IPS DF 19.7 (cell line): ENCODE measurements at regions not wholly inside any gene's neighbourhood (a gene's known extent, or its start where the extent isn't known, plus 50 kb on each side); places are given as distances from the start of the nearest gene placed in this dataset.
"Not testable (repeated sequence)": the region's sequence is repeated elsewhere in the genome, so short reads cannot be mapped to it uniquely, and the experiment has no call there.

Experiments
- DNase-seq: peaks from one replicate; pipeline ENCODE4 v3.0.0-alpha.2; 2013; ENCODE audit warnings: low read depth, low spot score

GRCh38 chr2:224263571-224264043, 138.3 kb downstream of the FAM124B start:
- DNase-seq, result no peak

GRCh38 chr2:224261326-224261725, 140.6 kb downstream of the FAM124B start:
- no peak for DNase-seq

DNA sequence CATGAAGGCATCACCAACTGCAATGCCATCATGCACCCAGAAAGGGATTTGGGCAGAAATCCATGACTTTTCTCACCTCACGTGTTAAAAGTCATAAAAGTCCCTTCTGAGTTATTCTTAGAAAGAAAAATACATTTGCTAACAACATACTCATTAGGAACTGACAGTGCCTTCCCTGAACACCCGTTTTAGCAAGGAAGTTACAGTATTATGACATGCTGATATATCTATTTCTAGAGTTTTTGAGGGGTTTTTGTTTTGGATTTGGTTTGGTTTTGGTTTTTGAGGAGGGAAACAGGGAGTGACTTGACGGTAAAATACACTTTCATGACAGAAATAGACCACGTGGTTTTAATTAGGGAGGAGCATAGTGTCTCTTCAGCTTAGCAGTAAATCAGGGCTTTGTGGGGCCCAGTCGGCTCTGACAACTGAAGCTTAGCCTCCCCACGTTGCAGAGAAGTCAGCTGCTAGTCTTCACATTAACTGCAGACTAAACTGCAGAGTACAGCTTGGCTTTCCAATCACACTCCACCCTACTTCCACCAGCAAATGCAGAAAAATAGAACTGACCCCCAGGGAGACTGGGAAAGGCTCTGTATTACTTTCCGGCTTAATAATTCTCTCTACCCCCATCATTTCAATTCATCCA, 141.4 kb downstream of the FAM124B start:
- no peak for DNase-seq

DNA sequence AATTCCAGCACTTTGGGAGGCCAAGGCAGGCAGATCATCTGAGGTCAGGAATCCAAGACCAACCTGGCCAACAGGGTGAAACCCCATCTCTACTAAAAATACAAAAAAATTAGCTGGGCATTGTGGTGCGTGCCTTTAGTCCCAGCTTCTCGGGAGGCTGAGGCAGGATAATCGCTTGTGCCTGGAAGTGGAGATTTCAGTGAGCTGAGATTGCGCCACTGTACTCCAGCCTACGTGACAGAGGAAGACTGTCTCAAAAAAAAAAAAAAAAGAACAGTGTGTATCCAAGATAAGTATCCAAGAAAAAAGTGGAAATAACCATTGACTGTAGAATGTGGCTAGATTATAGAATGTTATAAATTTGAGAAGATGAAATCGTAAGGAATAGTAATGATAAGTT, 142.1 kb downstream of the FAM124B start:
- no peak for DNase-seq

DNA sequence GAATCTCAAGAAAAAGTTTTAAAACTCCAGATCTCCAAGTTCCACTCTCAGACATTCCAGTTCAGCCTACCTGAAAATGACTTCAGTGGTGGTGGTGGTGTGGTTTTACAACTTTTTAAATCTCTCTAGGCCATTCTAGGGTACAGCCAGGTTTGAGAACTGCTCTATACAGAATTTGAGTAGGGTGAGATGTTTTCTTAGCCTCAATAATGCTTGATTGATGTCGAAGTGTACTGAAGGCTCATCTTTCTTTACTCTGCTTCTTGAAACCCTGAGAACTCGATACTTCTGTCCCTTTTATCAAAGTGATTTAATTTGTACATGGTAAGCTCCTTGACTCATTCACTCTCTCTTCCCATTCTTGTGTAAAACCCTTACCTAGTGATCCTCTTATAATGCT, 143.8 kb downstream of the FAM124B start:
- no peak for DNase-seq

DNA sequence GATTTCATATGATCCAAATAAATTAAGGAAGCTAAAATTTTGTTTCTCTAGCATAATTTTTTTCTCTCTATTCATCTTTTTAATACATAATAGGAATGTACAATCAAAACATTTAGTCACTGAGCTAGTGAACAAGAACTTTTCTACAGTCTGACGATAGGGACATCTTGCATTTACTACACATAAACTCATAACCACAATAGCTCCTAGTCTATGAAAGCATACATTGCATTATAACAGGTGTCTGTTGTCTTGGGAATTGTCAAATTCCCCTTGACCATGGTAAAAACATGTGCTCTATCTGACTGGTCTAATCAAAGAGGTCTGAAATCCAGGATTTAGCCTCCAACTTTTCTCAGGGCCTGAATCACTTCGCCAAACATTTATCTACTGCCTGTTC, 144.8 kb downstream of the FAM124B start:
- no peak for DNase-seq

DNA sequence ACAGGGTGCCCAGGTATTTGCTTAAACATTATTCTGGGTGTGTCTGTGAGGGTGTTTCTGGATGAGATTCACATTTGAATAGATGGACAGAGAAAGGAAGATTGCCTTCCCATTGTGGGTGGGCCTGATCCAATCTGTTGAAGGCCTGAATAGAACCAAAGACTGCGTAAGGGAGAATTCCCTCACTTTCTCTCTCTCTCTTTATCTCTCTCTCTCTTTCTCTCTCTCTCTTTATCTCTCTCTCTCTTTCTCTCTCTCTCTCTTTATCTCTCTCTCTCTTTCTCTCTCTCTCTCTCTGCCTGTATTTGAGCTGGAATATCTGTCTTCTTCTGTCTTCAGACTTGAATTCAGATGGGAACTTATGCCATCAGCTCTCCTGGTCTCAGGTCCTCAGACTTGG, 148.4 kb downstream of the FAM124B start:
- no peak for DNase-seq

- no peak for DNase-seq
Measured at GRCh38 chr2:224252631-224253030, 149.3 kb downstream of the FAM124B start.

DNA sequence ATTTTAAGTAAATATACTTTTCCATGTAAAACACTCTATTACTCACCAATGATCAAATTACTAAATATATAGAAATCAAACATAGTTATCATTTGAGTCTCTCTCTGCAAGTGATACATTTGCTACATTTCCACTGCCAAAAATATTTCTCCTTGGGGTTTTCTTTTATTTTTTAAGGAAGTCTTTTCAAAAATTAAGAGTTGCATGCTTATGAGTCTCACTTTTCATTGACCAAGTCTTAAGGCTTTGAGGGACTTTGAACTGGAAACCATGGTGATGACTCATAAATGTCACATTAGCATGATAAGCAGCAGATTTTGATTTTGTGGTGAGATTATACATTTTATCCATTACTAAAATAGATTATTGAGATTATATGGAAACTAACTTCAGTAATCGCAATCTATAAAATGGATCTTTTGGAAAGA, 152.9 kb downstream of the FAM124B start:
- DNase-seq, result no peak

GRCh38 chr2:224242561-224242960, 159.3 kb downstream of the FAM124B start:
- no peak for DNase-seq

- no peak for DNase-seq
Measured at GRCh38 chr2:224241812-224242211, 160.1 kb downstream of the FAM124B start.

DNA sequence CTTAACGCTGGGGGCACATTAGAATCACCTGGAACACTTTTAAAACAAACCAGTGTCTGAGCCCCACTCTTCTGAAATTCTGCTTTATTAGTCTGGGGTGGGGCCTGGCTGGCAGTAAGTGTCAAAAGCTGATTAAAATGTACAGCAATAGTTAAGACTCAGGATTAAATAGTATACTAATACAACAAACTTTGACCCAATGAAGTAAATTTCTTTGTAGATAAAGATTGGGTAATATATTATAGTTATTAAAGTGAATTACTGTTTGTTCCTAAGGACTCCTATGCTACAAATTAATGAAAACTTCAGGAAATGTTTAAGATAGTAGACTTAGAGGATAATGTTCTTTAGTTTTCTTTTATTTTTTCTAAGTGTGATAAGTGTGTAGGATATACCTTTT, 160.9 kb downstream of the FAM124B start:
- DNase-seq, result no peak

DNA sequence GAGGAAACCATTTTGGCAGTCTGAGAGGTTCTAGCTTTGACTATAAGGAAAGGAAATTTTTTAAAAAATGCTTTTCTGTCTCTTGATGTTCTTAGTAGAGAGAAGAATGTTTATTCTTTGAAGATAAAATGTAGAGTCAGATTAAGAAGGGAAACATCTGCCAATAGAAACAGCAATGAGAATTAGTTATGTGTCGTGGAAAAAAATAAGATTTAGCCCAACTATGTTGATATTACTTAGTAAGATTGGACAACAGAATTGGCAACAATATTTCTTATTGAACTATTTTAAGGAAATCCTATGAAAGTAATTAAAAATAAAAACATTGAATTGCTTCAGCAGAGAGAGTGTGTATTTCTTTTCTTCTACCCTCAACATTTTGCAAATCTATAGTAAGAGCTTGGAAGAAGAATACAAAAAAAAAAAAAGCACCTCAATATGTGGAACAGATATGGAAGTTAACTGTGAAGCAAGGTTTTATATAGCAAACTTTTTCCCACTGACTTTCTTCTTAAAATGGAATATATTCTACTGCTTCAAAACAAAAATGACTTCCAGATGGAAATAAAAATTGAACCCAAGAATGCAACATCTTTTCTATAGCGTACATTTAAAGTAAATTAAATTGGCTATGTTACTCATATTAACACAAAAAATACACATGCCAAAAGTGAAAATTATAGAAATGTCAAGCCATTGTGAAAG, 177.9 kb downstream of the FAM124B start:
- DNase-seq, result no peak

DNA sequence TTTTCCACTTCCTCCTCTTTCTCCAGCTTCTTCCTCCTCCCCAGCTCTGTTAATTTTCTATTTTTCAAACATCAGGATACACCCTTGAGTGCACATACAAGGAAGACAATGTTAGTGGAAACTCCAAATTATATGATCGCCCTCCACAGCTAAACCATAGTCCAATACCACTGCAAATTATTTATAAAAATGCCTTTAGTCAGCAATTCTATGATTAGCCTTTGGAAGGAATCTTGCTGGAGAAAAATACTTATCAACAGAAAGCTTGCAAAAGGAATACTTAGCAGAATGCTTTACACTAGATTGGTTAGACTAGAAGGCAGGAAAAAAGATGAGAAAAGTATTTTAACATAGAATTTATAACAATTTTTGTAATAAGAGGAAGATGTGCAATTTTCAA, 178.9 kb downstream of the FAM124B start:
- DNase-seq, result no peak

DNA sequence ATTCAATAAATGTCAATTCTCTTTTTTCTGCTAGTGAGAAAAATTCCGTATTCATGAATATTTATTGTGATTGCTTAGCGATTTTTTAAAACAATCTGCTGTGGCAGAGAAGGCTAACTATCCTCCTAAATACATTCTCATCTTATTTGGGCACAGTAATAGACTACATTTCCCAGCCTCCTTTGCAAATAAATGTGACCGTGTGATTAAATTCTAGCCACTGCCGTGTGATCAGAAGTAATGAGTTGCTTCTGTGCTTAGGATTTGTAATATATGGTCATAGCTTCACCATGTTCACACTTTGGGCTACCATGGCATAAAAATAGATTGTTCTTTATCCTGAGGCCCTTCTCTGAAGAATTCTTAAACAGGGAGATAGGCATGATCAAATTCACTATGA, 179.6 kb downstream of the FAM124B start:
- no peak for DNase-seq

- peak; percentile 45 for DNase-seq
Measured at GRCh38 chr2:224221455-224221913, 180.4 kb downstream of the FAM124B start.

DNA sequence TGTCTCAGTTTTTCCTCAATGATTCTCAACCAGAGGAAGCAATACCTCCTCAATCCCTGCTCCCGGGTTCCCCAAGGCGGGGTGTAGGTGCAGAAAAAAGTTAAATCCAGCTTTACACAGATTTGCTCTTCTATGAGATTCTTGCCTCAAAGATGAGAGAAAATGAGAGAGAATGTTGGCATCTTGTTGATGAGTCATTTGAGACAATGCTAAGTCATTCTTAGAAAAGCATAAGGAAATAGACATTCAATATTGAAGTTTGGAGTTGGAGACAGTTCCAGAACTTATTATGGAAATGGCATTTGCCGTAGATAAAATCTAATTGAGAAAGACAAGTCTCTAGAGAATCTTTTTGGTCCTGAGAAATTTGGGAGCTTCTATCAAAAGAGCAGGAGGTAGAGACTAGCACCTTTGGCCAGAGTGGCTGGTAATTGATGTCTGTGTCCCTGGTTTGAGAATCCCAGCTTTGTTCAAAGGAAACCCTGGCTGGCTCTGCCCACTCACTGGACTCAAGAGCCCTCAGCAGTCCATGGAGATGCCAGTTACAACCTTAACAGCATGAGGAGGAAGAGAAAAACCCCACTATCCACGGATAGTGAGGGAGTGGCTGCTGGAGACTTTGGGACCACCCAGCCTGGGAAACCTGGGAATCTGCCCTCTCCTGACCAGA, 181.2 kb downstream of the FAM124B start:
- DNase-seq, result no peak

DNA sequence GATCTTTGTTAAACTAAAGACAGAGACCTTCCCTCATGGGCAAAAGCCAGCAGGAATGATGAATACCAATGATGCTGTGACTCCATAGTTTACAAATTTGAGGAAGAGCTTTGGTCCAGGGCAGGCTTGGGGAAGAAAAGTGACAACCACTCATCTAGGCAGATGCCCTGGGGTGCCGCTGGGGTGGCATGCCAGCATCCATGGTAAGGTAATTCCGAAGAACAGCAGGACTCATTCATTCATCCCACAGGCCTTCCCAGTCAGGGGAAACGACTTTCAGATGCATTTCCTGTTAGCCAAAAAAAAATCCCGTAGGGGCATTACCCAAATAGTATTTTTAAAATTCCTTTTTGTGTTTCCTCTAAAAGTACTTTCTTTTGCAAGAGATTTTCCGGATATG, 180.7 kb upstream of the SERPINE2 start:
- DNase-seq, result no peak

GRCh38 chr2:224217962-224218347, 178.9 kb upstream of the SERPINE2 start:
- DNase-seq, result no peak

DNA sequence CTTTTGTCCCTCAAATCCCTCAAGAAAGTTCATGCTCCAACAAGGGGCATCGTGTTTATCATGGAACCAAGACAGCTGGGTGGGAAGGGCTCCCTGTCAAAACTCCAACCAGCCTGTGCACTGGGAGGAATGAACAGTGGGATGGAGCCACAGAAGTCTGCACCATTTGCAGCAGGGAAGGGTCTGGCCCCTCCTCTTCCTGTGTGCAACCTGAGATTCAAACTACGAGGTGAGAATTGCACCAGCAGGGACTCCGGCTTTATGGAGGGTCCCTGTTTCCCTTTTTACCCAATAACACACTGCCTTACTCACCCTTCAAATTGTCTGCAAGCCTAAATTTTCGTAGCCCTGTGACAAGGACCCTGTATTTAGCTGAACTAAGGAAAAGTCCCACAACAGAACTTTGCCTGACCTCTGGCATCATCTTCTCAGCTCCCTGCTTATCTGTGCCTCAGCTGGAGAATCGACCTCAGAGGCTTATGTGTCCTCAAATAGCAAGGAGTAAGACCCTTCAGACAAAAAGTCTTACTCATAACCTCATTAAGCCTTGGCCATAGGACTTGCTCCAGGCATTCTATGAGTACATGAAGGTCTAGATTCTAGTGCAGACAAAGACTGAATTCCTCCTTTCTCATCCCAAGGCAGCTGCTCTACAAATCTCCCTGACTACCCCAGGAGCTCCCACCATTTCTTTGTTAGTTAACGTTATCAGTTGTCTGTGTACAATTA, 178.3 kb upstream of the SERPINE2 start:
- DNase-seq, result no peak

- DNase-seq, result not testable (repeated sequence)
Measured at GRCh38 chr2:224215611-224216010, 176.5 kb upstream of the SERPINE2 start.

GRCh38 chr2:224213396-224213795, 174.3 kb upstream of the SERPINE2 start:
- no peak for DNase-seq
